NCI-H2227 treated with DMSO at 0.1 percent for 48 hours (cell line): ENCODE measurements at regions not wholly inside any gene's neighbourhood (a gene's known extent, or its start where the extent isn't known, plus 50 kb on each side); places are given as distances from the start of the nearest gene placed in this dataset.
"Not testable (repeated sequence)": the region's sequence is repeated elsewhere in the genome, so short reads cannot be mapped to it uniquely, and the experiment has no call there.

Experiments
- DNase-seq: peaks from one replicate; lab custom pipeline; 2025; lab: John Stamatoyannopoulos, UW

- no peak for DNase-seq
These were observed 1042.5 kb upstream of the SPRY2 start for GRCh38 chr13:81383444-81383843.

- no peak for DNase-seq
These were observed 1041.3 kb upstream of the SPRY2 start for GRCh38 chr13:81382246-81382645.

GRCh38 chr13:81381560-81381959 is 1040.6 kb upstream of the SPRY2 start:
- no peak for DNase-seq

GRCh38 chr13:81379183-81379582 is 1038.3 kb upstream of the SPRY2 start:
- no peak for DNase-seq

- DNase-seq, result no peak
These were observed 1037.0 kb upstream of the SPRY2 start for GRCh38 chr13:81377921-81378320.

GRCh38 chr13:81375709-81376108 is 1034.8 kb upstream of the SPRY2 start:
- DNase-seq, result no peak

GRCh38 chr13:81362711-81363110 is 1021.8 kb upstream of the SPRY2 start:
- DNase-seq, result not testable (repeated sequence)

GRCh38 chr13:81350056-81350455 is 1009.1 kb upstream of the SPRY2 start:
- no peak for DNase-seq

GRCh38 chr13:81340118-81341069 is 999.5 kb upstream of the SPRY2 start:
- DNase-seq, result not testable (repeated sequence)

GRCh38 chr13:81339666-81340065 is 998.7 kb upstream of the SPRY2 start:
- not testable (repeated sequence) for DNase-seq

GRCh38 chr13:81334481-81334880 is 993.6 kb upstream of the SPRY2 start:
- DNase-seq, result no peak

- DNase-seq, result no peak
These were observed 986.0 kb upstream of the SPRY2 start for GRCh38 chr13:81326913-81327312.

- DNase-seq, result no peak
These were observed 979.6 kb upstream of the SPRY2 start for GRCh38 chr13:81320516-81320915.

GRCh38 chr13:81319351-81319750 is 978.4 kb upstream of the SPRY2 start:
- no peak for DNase-seq

GRCh38 chr13:81318231-81319019 is 977.5 kb upstream of the SPRY2 start:
- no peak for DNase-seq

GRCh38 chr13:81314461-81314860 is 973.5 kb upstream of the SPRY2 start:
- DNase-seq, result no peak

GRCh38 chr13:81305928-81306327 is 965.0 kb upstream of the SPRY2 start:
- DNase-seq, result no peak

- no peak for DNase-seq
These were observed 963.3 kb upstream of the SPRY2 start for GRCh38 chr13:81304121-81304659.

GRCh38 chr13:81302677-81303076 is 961.8 kb upstream of the SPRY2 start:
- DNase-seq, result no peak

- DNase-seq, result no peak
These were observed 961.2 kb upstream of the SPRY2 start for GRCh38 chr13:81302125-81302524.

GRCh38 chr13:81295177-81295576 is 954.3 kb upstream of the SPRY2 start:
- no peak for DNase-seq

GRCh38 chr13:81293594-81294164 is 952.8 kb upstream of the SPRY2 start:
- no peak for DNase-seq
